Fibroblast of skin of left quadriceps (primary cell): ENCODE measurements at regions not wholly inside any gene's neighbourhood (a gene's known extent, or its start where the extent isn't known, plus 50 kb on each side); places are given as distances from the start of the nearest gene placed in this dataset.

Experiments
- DNase-seq, 2 experiments: peaks; one replicate each; pipeline ENCODE4 v3.0.0-alpha.2; 2013; ENCODE audit warnings: low read depth in 2 of 2

GRCh38 chr17:12523244-12523643, 142.4 kb upstream of the MYOCD start:
- no peak for DNase-seq

GRCh38 chr17:12528036-12528435, 137.7 kb upstream of the MYOCD start:
- no peak for DNase-seq

GRCh38 chr17:12530161-12530560, 135.5 kb upstream of the MYOCD start:
- DNase-seq = no peak

GRCh38 chr17:12536021-12536420, 129.7 kb upstream of the MYOCD start:
- DNase-seq = no peak

GRCh38 chr17:12536472-12536871, 129.2 kb upstream of the MYOCD start:
- peak in 1 of 2 experiments; percentile 47 for DNase-seq

- no peak for DNase-seq
Measured at GRCh38 chr17:12537436-12537835, 128.3 kb upstream of the MYOCD start.

GRCh38 chr17:12538003-12538402, 127.7 kb upstream of the MYOCD start:
- no peak for DNase-seq

GRCh38 chr17:12545877-12546513, 119.7 kb upstream of the MYOCD start:
- peak in 1 of 2 experiments; percentile 26 for DNase-seq

GRCh38 chr17:12546983-12547382, 118.7 kb upstream of the MYOCD start:
- no peak for DNase-seq

GRCh38 chr17:12547831-12548230, 117.9 kb upstream of the MYOCD start:
- DNase-seq = peak; percentile 55 to 58

- DNase-seq = no peak
Measured at GRCh38 chr17:12548558-12548957, 117.1 kb upstream of the MYOCD start.

- DNase-seq = peak; percentile 53
Measured at GRCh38 chr17:12549499-12550041, 116.1 kb upstream of the MYOCD start.

- DNase-seq = no peak
Measured at GRCh38 chr17:12553625-12554024, 112.1 kb upstream of the MYOCD start.

GRCh38 chr17:12554251-12554650, 111.4 kb upstream of the MYOCD start:
- peak in 1 of 2 experiments; percentile 12 for DNase-seq

GRCh38 chr17:12566291-12566690, 99.4 kb upstream of the MYOCD start:
- no peak for DNase-seq

GRCh38 chr17:12567077-12568053, 98.3 kb upstream of the MYOCD start:
- no peak for DNase-seq

GRCh38 chr17:12568358-12569251, 97.1 kb upstream of the MYOCD start:
- DNase-seq = no peak

GRCh38 chr17:12571606-12572005, 94.1 kb upstream of the MYOCD start:
- DNase-seq = no peak

- no peak for DNase-seq
Measured at GRCh38 chr17:12574525-12574924, 91.2 kb upstream of the MYOCD start.

GRCh38 chr17:12575641-12576040, 90.0 kb upstream of the MYOCD start:
- no peak for DNase-seq

- no peak for DNase-seq
Measured at GRCh38 chr17:12579288-12579687, 86.4 kb upstream of the MYOCD start.

- DNase-seq = no peak
Measured at GRCh38 chr17:12580640-12581039, 85.0 kb upstream of the MYOCD start.
